Dermis blood vessel endothelial cell (primary cell): ENCODE measurements at regions not wholly inside any gene's neighbourhood (a gene's known extent, or its start where the extent isn't known, plus 50 kb on each side); places are given as distances from the start of the nearest gene placed in this dataset.
A peak's percentile ranks its signal among the peaks of the same experiment; 100 is the strongest.

Experiments
- DNase-seq: peaks from one replicate; pipeline ENCODE4 v3.0.0; 2010

- DNase-seq = no peak
These were observed 154.6 kb upstream of the TSHZ2 start for GRCh38 chr20:52817511-52817910.

- no peak for DNase-seq
These were observed 157.8 kb upstream of the TSHZ2 start for GRCh38 chr20:52814371-52814770.

GRCh38 chr20:52812231-52812847 lies 159.8 kb upstream of the TSHZ2 start:
- DNase-seq = no peak

GRCh38 chr20:52809003-52809402 lies 163.2 kb upstream of the TSHZ2 start:
- DNase-seq = no peak

- DNase-seq = no peak
These were observed 165.2 kb upstream of the TSHZ2 start for GRCh38 chr20:52806918-52807317.

- no peak for DNase-seq
These were observed 166.3 kb upstream of the TSHZ2 start for GRCh38 chr20:52805843-52806242.

- no peak for DNase-seq
These were observed 166.9 kb upstream of the TSHZ2 start for GRCh38 chr20:52805296-52805571.

- no peak for DNase-seq
These were observed 167.5 kb upstream of the TSHZ2 start for GRCh38 chr20:52804497-52805295.

- no peak for DNase-seq
These were observed 170.5 kb upstream of the TSHZ2 start for GRCh38 chr20:52801628-52802006.

GRCh38 chr20:52800734-52801627 lies 171.2 kb upstream of the TSHZ2 start:
- DNase-seq = no peak

GRCh38 chr20:52799130-52799529 lies 173.0 kb upstream of the TSHZ2 start:
- no peak for DNase-seq

GRCh38 chr20:52798124-52798523 lies 174.0 kb upstream of the TSHZ2 start:
- no peak for DNase-seq

- DNase-seq = no peak
These were observed 177.3 kb upstream of the TSHZ2 start for GRCh38 chr20:52794853-52795252.

- DNase-seq = no peak
These were observed 178.7 kb upstream of the TSHZ2 start for GRCh38 chr20:52793339-52793963.

GRCh38 chr20:52791091-52791490 lies 181.1 kb upstream of the TSHZ2 start:
- DNase-seq = no peak

- no peak for DNase-seq
These were observed 182.4 kb upstream of the TSHZ2 start for GRCh38 chr20:52789716-52790115.

GRCh38 chr20:52787962-52788361 lies 184.2 kb upstream of the TSHZ2 start:
- DNase-seq = no peak

GRCh38 chr20:52787216-52787615 lies 184.9 kb upstream of the TSHZ2 start:
- DNase-seq = no peak

GRCh38 chr20:52785679-52786078 lies 186.5 kb upstream of the TSHZ2 start:
- no peak for DNase-seq

- peak; percentile 9 for DNase-seq
These were observed 188.4 kb upstream of the TSHZ2 start for GRCh38 chr20:52783769-52784168.

- DNase-seq = no peak
These were observed 191.7 kb upstream of the TSHZ2 start for GRCh38 chr20:52780462-52780861.

GRCh38 chr20:52779125-52779524 lies 193.0 kb upstream of the TSHZ2 start:
- DNase-seq = no peak

- DNase-seq = no peak
These were observed 195.0 kb upstream of the TSHZ2 start for GRCh38 chr20:52777171-52777570.
